Suprapubic skin (tissue), 4 donors: ENCODE measurements at regions not wholly inside any gene's neighbourhood (a gene's known extent, or its start where the extent isn't known, plus 50 kb on each side); places are given as distances from the start of the nearest gene placed in this dataset.

Experiments used
- DNase-seq, 2 donors: peaks; one replicate each; pipeline ENCODE4 v3.0.0-alpha.2; 2019; ENCODE audit warnings: low spot score in 2 of 2
- H3K27ac ChIP-seq: fragments of 200-600 bp; sonication (generic); one replicate; pipeline ENCODE4 v1.5.1; 2019
- H3K27me3 ChIP-seq: fragments of 200-600 bp; sonication (generic); one replicate; pipeline ENCODE4 v1.5.1; 2019
- H3K36me3 ChIP-seq: fragments of 200-600 bp; sonication (generic); one replicate; pipeline ENCODE4 v1.5.1; 2019
- H3K4me1 ChIP-seq: fragments of 200-600 bp; sonication (generic); one replicate; pipeline ENCODE4 v1.5.1; 2019
- H3K4me3 ChIP-seq: fragments of 200-600 bp; sonication (generic); one replicate; pipeline ENCODE4 v1.5.1; 2019; ENCODE audit warnings: mild to moderate bottlenecking
- H3K9me3 ChIP-seq: fragments of 200-600 bp; sonication (generic); one replicate; pipeline ENCODE4 v1.5.1; 2019
- EP300 ChIP-seq: sonication (generic); formaldehyde crosslinking; IDR thresholded peaks from one replicate; pipeline ENCODE4 v1.6.1; 2017; ENCODE audit warnings: antibody characterized with exemption
- POLR2A ChIP-seq, 2 donors: fragments of 450-650 bp; IDR thresholded peaks; one replicate each; pipeline ENCODE4 v1.6.1; 2017; ENCODE audit warnings: antibody characterized with exemption in 2 of 2, mild to moderate bottlenecking in 2 of 2, moderate library complexity in 2 of 2
- POLR2AphosphoS5 ChIP-seq, 3 donors: sonication (generic); formaldehyde crosslinking; IDR thresholded peaks; one replicate each; pipeline ENCODE4 v1.6.1; 2017; ENCODE audit warnings: antibody characterized with exemption in 3 of 3
- WGBS: methylation state at CpG from one replicate; pipeline ENCODE4 v1.1.5; 2018; 5-methylcytosine and 5-hydroxymethylcytosine counted together
- TF ChIP-seq, protein P1 (sequence below), 2 donors: fragments of 200-600 bp in 1 of 2; fragments of 450-650 bp in 1 of 2; sonication (generic) in 1 of 2; IDR thresholded peaks; one replicate each; pipeline ENCODE4 v1.5.1; 2016 to 2019; ENCODE audit warnings: antibody characterized with exemption in 2 of 2, mild to moderate bottlenecking in 1 of 2, moderate library complexity in 1 of 2

DNA sequence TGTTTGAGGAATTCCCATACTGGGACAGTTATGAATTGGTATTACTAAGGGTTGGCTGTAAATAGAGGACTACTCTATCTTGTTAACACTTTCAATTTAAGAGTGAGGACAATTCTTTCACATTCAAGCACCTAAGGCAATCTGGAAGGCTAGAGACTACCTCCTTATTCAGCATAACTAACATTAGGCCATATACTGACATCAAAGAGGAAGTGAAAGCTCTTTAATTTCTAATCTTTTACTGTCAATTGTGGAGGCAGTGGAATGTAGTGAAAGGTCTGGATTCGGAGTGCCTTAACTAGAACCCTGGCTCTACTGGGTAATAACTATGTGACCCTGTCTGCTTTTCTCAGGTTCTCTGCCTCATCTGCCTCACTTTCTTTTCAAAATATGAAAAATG lies 134.0 kb downstream of the UFM1 start:
- no peak for TF ChIP-seq POLR2A (IDR thresholded peaks at IDR 0.05)
- no peak for TF ChIP-seq EP300
- no peak for TF ChIP-seq POLR2AphosphoS5 (IDR thresholded peaks at IDR 0.05)
- TF ChIP-seq, protein P1, sequence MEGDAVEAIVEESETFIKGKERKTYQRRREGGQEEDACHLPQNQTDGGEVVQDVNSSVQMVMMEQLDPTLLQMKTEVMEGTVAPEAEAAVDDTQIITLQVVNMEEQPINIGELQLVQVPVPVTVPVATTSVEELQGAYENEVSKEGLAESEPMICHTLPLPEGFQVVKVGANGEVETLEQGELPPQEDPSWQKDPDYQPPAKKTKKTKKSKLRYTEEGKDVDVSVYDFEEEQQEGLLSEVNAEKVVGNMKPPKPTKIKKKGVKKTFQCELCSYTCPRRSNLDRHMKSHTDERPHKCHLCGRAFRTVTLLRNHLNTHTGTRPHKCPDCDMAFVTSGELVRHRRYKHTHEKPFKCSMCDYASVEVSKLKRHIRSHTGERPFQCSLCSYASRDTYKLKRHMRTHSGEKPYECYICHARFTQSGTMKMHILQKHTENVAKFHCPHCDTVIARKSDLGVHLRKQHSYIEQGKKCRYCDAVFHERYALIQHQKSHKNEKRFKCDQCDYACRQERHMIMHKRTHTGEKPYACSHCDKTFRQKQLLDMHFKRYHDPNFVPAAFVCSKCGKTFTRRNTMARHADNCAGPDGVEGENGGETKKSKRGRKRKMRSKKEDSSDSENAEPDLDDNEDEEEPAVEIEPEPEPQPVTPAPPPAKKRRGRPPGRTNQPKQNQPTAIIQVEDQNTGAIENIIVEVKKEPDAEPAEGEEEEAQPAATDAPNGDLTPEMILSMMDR (IDR thresholded peaks at IDR 0.05), result no peak
- Histone ChIP-seq H3K27me3 (no peaks in the 10 kb centered on the region), H3K9me3 (no peaks in the 10 kb centered on the region), H3K4me1 (no peaks in the 10 kb centered on the region), H3K36me3 (no peaks in the 10 kb centered on the region), H3K4me3 (no peak overlapping the region), H3K27ac (no peak overlapping the region)
- DNase-seq, result no peak
- WGBS, result 54% methylated on average over 1 of the region's 1 CpG

DNA sequence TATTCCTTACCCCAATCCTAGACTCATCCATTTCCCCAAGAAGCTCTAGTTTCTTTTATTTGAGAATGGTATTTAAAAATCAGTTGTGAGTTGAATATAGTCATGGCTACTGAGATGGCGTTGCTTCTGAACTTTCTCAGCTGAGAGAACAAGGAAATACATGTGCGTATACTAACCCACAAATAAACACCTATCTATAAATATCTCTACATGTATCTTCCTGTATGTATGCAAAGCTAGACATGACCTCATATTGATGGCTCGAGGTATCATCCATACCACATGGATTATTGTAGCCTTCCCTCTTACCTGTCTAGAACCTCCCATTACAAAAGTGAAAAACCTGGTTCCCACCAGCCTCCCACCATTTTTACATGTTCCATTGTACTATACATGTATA lies 141.0 kb downstream of the UFM1 start:
- no peaks in the 10 kb centered on the region for H3K36me3 ChIP-seq
- DNase-seq, result no peak
- no peak overlapping the region for H3K27ac ChIP-seq
- H3K4me1 ChIP-seq, result no peaks in the 10 kb centered on the region
- H3K27me3 ChIP-seq, result no peaks in the 10 kb centered on the region
- H3K4me3 ChIP-seq, result no peak overlapping the region
- no peaks in the 10 kb centered on the region for H3K9me3 ChIP-seq
- WGBS, result 56% methylated on average over 3 of the region's 3 CpGs
- TF ChIP-seq POLR2A (IDR thresholded peaks at IDR 0.05), result no peak
- TF ChIP-seq, protein P1 (IDR thresholded peaks at IDR 0.05), result no peak
- no peak for TF ChIP-seq POLR2AphosphoS5 (IDR thresholded peaks at IDR 0.05)
- no peak for TF ChIP-seq EP300

DNA sequence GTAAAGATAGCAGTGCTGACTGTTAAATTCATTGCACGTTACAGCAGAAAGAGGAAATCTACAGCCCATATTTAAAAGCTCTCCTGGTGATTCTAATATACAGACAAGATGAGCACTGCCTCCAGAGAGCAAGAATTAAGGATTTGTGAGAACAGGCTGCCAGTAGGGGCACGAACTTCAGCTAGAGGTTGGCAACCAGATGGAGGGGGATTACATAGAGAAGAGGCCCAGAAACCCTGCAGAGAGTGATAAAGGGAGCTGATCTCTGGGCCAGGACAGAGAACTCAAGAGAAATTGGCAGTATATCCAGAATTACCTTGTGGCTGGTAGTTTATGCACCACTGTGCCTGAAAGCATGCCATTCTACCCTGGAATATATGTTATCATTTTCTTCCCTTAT lies 144.8 kb downstream of the UFM1 start:
- Histone ChIP-seq H3K27ac (no peak overlapping the region), H3K4me1 (no peaks in the 10 kb centered on the region), H3K27me3 (no peaks in the 10 kb centered on the region), H3K4me3 (no peak overlapping the region), H3K9me3 (no peaks in the 10 kb centered on the region), H3K36me3 (no peaks in the 10 kb centered on the region)
- TF ChIP-seq POLR2A (IDR thresholded peaks at IDR 0.05) (no peak), EP300 (no peak), POLR2AphosphoS5 (IDR thresholded peaks at IDR 0.05) (no peak)
- TF ChIP-seq, protein P1 (IDR thresholded peaks at IDR 0.05), result no peak
- 66% methylated on average over 2 of the region's 2 CpGs for WGBS
- no peak for DNase-seq

DNA sequence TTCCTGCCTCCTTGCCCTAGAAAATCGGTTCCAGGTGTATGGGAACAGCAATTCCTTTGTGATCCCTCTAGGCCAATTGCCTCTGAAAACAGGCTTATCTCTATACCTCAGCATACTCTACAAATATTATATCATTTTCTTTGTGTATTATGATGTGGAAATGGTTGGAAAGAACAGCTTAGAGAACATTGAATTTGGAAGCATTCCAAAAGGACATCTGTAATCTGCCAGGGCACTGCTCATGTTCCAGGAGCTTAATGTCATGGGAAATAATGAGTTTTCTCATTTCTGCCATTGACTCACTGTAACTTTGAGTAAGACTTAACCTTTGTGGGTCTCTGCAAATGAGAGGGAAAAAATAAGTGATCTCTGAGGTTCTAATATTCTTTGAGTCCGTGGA lies 147.3 kb downstream of the UFM1 start:
- DNase-seq, result no peak
- Histone ChIP-seq H3K27ac (no peak overlapping the region), H3K4me3 (no peak overlapping the region), H3K27me3 (no peaks in the 10 kb centered on the region), H3K4me1 (no peaks in the 10 kb centered on the region), H3K9me3 (no peaks in the 10 kb centered on the region), H3K36me3 (no peaks in the 10 kb centered on the region)
- 48% methylated on average over 2 of the region's 2 CpGs for WGBS
- TF ChIP-seq POLR2A (IDR thresholded peaks at IDR 0.05) (no peak), POLR2AphosphoS5 (IDR thresholded peaks at IDR 0.05) (no peak), EP300 (no peak)
- TF ChIP-seq, protein P1 (IDR thresholded peaks at IDR 0.05), result no peak

DNA sequence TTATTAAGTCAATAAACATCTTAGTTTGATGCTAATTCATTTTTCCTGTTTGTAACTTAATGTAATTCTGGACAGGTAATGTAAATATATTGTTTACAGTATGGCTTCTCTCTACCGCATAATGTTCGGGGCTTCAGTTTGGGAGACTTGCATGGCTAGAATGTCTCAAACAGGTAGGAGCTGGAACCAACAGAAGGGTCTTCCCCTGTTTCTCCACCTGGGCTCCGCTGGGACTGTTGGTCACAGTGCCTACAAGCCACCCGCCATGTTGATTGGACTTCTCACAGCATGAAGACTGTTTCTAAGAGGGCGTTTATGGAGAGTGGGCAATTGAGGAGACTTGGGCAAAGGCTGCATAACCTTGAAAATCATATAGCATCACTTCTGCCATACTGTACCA lies 148.6 kb downstream of the UFM1 start:
- H3K9me3 ChIP-seq, result no peaks in the 10 kb centered on the region
- no peaks in the 10 kb centered on the region for H3K4me1 ChIP-seq
- 96% methylated on average over 5 of the region's 5 CpGs for WGBS
- H3K27ac ChIP-seq, result no peak overlapping the region
- H3K27me3 ChIP-seq, result no peaks in the 10 kb centered on the region
- H3K4me3 ChIP-seq, result no peak overlapping the region
- no peak for TF ChIP-seq POLR2A (IDR thresholded peaks at IDR 0.05)
- no peak for TF ChIP-seq POLR2AphosphoS5 (IDR thresholded peaks at IDR 0.05)
- no peak for TF ChIP-seq EP300
- TF ChIP-seq, protein P1 (IDR thresholded peaks at IDR 0.05), result no peak
- DNase-seq, result no peak
- no peaks in the 10 kb centered on the region for H3K36me3 ChIP-seq
